HG03565 (cell line): ENCODE measurements at regions not wholly inside any gene's neighbourhood (a gene's known extent, or its start where the extent isn't known, plus 50 kb on each side); places are given as distances from the start of the nearest gene placed in this dataset.
"Not testable (repeated sequence)": the region's sequence is repeated elsewhere in the genome, so short reads cannot be mapped to it uniquely, and the experiment has no call there.

Experiments used
- ATAC-seq: cut with Tn5 transposase; IDR thresholded peaks from one replicate; pipeline ENCODE4 v1.9.1; 2021; ENCODE audit warnings: mild to moderate bottlenecking, moderate library complexity; ENCODE audit not compliant: unreplicated experiment

DNA sequence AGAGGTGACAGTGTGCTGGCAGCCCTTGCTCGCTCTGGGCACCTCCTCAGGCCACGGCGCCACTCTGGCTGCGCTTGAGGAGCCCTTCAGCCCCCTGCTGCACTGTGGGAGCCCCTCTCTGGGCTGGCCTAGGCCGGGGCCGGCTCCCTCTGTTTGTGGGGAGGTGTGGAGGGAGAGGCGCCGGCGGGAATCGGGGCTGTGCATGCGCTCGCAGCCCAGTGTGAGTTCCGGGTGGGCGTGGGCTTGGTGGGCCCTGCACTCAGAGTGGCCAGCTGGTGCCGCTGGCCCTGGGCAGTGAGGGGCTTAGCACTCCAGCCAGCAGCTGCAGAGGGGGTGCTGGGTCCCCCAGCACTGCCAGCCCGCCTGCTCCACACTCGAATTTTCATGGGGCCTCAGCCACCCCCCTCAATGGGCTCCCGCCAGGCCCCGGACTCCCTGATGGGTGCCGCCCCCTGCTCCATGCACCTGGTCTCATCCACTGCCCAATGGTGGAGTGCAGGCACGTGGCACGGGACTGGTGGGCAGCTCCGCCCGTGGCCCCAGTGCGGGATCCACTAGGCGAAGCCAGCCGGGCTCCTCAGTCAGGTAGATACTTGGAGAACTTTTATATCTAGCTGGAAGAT lies 96.7 kb upstream of the BET1 start:
- ATAC-seq, result no peak

DNA sequence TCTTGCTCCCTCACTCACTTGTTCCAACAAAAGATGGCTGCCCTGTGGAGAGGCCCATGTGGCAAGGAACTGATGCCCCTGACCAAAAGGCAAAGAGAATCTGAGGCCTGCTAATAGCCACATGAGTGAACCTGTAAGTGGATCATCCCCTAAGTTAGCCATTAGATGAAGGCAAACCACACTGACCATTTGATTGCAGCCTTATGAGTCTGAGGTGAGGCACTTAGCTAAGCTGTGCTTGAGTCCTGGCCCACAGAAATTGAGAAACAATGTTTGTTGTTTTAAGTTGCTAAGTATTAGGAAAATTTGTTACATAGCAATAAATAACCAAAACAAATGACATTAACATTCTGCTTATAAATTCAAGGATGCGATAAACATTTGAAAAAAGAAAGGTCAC lies 100.1 kb upstream of the BET1 start:
- ATAC-seq, result no peak

DNA sequence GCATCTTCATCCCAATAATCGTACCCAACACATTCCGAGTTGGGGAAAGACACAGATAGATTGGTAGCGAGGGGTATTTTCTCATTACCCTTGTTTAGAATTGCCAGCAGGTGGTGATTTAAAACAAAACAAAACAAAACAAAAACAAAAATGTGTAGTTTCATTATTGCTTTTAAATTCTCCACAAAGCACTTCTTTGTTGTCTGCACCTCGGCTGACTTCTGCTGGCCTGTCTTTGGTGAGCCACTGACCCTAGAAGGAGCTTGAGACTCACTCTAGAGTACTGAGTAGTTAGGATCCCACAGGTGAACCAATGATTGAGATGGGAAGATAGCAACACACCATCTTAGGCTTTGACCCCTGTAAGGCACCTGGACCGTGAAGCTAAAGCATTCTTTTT lies 105.4 kb upstream of the BET1 start:
- no peak for ATAC-seq

DNA sequence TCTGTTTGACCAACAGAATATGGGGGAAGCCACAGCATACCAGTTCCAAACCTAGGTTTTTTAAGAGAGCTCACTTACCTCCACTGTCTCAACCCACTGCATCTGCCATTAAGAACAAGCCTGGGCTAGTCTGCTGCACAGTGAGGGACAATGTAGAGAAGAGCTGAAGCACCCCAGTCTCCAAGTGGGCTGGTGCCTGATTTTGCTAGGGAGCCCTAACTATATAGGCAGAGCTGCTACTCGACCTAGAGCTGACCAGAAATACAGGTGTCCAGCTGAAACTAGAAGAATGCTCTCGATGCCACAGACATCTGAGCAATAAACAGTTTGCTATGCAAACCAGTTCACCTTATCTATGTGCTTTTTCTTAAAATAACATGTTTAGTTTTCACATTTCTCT lies 106.9 kb upstream of the BET1 start:
- no peak for ATAC-seq

DNA sequence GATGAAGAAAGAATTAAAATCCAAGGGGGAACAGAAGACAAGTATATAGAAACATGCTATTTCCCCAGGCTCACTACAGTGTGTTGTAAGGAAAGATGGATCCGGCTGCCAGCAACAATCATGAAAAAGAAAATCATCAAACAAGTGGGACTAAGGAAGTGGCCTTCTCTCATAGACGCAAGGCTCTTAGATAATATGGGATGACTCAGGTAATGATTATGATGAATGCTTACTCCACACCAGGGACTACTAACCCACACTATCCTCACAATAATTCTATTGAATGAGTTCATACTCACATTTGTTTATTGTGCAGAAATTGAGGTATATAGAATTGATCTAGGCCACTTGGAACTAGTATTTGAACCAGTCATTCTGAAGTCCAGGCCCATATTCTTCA lies 111.2 kb upstream of the BET1 start:
- no peak for ATAC-seq

DNA sequence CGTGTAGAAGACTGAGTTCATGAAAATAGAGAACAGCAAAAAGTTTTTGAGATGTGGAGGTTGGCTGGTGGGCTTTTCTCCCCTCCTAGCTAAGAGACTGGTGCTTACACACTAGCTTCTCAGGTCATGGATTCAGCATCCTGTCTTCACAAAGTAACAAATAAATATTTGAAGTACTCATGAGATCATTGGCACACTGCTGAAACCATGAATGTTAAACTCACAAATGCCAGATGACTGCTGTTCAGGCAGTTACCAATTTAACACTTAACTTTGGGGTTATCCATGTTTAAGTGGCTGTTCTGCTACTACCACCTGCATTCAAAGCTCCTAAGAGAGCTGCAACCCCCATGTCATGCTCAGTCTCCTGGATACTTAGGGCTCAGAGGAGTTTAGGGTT lies 119.0 kb upstream of the BET1 start:
- no peak for ATAC-seq

DNA sequence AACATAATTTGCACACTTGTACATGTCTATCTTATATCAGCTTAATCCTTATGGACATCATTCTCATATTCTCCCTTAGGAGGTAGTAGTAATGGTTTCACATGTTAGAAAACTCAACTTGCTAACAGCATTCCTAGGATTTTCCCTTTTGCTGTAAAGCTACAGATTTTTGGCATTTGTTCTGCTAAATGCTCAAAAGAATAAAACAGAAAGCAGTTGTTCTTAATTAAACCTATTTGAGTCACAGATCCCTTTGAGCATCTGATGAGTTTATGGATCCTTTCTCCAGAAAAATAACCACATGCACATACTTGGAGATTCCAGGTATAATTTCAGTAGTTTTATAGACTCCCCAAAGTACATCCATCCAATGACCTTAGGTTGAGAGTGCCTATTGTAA lies 122.9 kb upstream of the BET1 start:
- ATAC-seq, result no peak

DNA sequence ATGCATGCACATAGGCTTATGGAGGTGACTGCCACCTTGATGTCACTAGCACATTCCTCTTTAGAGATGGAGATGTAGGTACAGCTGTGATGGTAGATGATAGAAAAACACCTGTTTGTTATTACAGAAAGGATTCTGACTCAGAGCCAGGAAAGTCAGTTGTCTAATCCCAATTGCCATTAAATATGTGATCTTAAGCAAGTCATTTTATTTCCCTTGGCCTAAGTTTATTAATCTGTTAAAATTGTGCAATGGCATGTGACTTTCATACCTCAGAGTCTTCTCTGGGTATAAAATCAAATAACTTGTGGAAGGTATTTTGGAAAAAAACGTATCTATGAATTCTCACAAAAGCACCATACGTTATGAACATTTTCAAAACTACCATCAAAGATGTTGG lies 123.9 kb upstream of the BET1 start:
- ATAC-seq, result no peak

DNA sequence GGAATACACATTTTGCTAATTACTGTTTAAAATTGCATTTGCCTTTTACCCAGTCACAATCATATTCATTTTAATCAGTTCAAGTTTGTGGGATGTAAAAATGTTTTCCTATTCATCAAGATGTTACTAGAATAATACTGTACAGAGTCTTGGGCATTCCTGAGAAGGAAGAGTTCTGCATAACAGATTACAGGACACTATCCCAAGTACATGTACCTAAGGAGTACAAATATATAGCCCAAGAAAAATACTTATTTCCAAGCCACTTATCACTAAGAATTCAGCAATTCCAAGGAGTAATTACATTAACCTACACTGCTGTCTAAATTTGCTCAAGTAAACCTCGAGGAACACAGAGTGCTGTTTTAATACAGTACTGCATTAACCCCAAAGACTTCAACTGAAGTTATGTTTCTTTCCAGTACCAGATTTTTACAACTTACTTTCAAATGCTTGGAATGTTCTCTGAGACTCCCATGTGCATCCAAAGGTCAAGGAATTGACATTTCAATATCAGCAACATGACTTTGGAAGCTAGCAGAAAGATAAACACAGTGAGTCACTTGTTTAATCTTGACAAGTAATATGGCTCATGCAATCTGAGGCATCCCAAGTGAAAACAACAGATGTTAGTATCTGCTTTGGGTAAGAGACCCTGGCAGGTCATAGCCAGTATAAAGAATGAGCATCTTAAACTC lies 125.4 kb upstream of the BET1 start:
- ATAC-seq, result no peak

DNA sequence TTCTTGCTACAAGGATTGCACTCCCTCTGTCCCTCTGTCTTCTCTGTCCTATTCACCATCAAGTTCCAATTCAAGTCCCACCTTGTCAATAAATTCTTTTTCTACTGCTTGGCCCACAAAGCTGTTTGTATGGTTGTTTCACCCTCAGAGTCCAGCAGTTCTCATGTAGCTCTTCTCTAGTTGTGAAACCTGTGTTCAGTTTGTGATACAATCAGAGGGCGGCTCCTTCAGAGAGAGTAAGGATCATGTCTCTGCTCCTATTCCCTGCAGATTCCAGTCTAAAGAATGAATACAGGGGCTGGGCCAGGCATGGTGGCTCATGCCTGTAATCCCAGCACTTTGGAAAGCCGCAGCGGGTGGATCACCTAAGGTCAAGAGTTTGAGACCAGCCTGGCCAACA lies 126.6 kb upstream of the BET1 start:
- no peak for ATAC-seq

DNA sequence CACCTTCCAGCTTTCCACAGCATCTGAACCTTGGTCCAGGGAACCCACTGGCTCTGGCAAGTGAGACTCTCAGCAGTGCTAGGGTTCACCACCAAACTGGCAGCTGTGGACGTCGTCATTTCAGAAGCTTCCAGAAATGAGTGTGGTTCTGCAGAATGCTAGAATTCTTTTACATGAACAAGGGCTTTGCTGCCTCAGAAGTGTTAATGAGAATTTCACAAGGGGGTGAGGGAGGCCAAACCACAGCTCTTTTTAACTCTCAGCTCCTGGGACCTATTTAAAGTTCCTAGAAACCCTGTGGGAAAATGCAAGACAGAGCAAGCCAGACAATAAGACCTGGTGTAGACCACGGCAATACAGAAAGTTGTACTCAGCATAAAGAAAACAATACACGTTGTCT lies 129.3 kb upstream of the BET1 start:
- no peak for ATAC-seq

DNA sequence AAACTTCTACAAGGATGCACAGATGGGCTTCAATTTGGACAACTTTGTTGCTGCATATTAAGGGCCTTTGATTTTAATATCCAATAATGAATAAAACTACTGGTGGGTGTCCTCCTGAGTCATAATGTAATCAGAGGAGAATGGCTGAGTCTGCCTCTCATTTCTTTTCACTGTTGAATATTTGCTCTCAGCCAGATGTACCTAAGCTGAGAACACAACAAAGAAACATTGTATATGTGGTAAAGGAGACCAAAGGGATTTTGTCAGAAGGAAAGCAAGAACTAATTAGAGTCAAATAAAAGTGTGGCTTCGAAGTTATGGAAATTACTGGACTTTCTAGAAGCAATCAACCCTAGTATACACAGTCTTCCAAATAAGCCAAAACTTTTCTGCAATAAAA lies 131.0 kb upstream of the BET1 start:
- ATAC-seq, result no peak

DNA sequence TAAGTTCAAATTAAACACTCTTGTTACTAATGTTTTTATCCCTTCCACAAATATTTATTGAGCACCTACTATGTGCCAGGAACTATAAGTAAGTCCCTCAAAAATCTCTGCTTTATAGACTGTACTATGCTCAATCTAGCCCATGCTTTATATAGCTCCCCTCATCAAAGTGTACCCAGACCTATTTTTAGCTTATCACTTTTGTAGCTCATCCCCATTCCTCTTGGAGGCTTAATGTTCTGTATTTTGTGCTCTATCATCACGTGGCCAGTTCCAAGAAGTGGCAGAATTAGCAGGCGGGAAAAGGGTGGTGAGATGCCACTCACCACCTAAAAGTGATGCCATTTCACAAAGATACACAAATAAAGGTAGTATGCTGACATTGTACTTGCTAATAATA lies 138.1 kb upstream of the BET1 start:
- no peak for ATAC-seq

DNA sequence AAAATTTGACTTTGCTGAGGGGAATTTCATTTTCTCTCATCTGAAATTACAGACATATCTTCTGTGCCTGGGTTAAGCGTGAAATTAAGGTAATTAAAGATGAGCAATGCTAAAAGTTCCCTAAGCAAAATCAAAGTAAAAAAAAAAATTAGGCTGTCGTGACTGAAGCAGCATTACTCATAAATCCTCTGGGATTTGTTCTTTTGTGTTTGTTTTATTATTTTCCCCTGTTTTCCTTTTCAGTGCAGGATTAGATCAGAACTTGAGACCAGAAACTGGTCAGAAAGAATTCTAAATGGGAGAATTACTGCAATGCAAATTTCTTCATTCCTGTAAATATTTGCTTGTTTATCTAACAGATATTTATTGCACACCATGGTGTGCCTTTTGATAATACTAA lies 141.4 kb upstream of the BET1 start:
- no peak for ATAC-seq

DNA sequence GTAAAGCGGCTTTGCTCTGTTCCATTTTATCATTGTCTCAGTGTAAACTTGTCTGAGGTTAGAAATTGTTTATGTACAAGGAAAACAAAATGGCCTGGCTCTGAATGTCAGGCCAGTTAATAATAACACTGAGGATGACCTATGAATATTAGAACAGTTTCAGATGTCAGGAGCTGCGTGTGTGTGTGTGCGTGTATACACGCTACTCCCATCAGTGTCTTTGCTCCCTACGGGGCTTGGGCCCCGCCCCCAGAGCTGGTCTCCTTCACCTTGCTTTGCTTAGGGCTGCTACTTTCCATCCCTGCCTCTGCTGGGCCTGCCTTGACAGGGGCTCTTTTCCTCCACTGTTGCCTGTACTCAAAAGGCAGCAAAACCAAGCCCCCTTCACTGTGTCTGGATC lies 142.3 kb upstream of the BET1 start:
- no peak for ATAC-seq

DNA sequence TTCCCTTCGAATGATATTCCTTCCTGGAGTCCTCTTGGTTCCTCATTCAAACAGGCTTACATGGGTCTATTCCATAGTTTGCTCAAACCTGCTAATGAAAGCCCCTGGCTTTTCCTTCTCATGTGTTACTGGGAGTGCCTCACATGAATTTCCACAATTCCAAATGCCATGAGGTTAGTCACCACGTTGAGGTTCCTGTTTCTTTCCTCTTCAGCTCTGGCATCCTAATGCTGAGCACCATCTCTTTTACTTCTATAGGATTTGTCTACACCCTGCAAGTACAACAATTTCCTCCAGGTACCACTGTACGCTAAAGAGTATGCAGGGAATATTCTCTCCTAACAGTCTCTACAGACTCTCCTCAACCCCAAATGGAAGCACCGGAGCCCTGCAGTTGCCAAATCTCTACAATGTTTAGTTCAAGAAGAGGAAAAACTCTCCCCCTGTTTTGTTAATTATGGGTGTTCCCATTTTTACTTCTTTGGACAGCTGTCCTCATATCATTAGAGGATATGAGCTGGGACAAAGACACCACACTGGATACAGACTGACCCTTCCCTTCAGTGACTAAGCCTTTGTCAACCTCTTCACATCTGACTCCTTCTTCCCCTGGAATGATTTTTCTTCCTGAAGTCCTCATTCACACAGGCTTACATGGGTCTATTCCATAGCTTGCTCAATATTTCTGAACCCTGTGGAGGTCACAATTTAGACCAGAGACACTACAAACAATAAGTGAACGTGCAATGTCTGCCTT lies 145.8 kb upstream of the BET1 start:
- no peak for ATAC-seq

DNA sequence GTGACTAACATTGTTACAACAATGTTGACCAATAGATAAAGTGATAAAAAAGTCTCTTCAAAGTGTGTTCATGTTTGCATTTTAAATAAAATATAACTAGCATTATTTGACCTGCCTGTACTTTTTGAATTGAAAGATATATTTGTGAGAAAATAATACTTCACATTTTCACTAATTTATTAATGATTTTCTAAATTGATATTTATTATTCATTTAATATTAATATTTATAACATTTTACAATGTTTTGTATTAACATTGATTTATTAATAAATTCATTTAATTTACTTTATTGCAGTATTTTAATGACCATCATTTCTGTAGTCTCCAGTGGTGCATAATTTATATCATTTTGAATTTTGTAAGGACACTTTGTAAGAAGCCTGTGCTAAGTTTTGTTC lies 150.0 kb upstream of the BET1 start:
- ATAC-seq, result no peak

DNA sequence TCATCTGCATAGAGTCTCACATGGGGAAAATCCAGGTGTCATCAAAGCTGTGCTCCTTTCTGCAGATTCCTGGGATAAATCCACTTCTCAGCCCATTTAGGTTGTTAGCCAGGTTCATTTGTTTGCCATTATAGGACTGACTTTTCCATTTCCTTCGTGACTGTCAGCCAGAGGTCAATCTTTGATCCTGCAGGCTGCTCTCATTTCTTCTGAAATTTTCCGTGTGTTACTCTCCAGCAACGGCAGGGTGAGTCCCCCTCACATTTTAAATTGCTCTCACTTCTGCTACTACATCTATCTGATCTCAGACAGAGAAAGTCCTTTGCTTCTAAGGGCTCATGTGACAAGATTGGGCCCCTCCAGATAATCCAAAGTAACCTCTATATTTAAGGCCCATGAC lies 150.7 kb upstream of the BET1 start:
- no peak for ATAC-seq

DNA sequence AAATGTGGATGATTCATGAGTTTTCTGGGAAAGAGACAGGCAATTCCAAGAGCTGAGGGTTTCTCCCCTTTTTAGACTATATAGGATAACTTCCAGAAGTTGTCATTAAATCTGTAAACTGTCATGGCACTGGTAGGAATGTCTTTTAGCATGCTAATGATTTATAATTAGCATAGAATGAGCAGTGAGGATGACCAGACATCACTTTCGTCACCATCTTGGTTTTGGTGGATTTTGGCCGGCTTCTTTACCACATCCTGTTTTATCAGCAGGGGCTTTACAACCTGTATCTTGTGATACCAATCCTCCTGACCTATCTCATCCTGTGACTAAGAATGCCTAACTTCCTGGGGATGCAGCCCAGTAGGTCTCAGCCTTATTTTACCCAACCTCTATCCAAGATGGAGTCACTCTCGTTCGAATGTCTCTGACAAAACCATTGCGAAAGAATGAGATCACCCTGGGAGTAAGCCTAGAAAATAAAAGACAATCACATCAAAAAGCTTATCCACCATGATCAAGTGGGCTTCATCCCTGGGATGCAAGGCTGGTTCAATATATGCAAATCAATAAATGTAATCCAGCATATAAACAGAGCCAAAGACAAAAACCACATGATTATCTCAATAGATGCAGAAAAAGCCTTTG lies 153.6 kb upstream of the BET1 start:
- not testable (repeated sequence) for ATAC-seq

DNA sequence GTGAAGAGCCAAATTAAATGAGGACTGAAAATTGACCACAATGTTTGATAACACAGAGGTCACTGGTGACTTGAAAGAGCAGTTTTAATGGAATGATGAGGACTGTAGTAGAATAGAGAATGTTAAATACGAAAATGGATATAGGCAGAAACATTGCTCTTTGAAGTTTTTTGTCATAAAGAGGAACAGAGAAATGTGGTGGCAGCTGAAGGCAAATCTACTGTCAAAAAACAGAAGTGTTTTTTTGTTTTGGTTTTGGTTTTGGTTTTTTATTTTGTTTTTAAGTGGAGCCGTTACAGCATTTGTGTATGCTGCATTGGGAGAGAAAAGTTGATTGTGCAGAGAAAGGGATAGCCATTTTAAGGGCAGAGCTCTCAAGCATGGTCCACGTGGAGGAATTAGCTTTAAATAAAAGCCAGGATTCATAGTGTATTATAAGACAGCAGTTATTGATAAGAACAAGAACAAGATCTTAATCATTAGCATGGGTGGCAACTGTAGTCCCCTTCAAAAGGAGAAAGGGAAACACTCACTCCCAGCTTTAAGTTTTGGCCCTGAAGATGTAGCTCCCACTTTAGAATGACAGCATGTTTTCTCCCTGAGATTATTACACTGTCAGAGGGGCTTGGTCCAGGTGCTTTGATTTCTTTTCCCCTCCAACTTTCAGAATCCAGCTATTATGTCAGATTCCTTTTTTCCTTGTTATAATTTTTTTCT lies 156.7 kb upstream of the BET1 start:
- peak; percentile 99 for ATAC-seq

DNA sequence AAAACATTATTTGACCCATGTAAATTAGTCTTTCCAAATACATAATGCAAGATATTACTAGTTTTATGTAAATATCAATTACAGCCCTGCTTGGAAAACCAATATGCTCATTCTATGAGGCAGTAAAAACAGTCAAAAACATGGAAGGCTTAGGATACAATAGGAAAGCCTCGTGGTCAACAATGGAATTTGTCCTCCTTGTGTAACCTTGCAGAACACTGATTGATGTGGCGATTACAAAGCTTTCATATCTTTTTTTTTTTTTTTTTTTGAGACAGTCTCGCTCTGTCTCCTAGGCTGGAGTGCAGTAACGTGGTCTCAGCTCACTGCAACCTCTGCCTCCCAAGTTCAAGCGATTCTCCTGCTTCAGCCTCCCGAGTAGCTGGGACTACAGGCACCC lies 157.3 kb upstream of the BET1 start:
- no peak for ATAC-seq
